ENCODE measurements at regions not wholly inside any gene's neighbourhood (a gene's known extent, or its start where the extent isn't known, plus 50 kb on each side); places are given as distances from the start of the nearest gene placed in this dataset.

GRCh38 chr10:20634839-20635238 is 262.3 kb downstream of the NEBL start:
- TF ChIP-seq, protein P1, sequence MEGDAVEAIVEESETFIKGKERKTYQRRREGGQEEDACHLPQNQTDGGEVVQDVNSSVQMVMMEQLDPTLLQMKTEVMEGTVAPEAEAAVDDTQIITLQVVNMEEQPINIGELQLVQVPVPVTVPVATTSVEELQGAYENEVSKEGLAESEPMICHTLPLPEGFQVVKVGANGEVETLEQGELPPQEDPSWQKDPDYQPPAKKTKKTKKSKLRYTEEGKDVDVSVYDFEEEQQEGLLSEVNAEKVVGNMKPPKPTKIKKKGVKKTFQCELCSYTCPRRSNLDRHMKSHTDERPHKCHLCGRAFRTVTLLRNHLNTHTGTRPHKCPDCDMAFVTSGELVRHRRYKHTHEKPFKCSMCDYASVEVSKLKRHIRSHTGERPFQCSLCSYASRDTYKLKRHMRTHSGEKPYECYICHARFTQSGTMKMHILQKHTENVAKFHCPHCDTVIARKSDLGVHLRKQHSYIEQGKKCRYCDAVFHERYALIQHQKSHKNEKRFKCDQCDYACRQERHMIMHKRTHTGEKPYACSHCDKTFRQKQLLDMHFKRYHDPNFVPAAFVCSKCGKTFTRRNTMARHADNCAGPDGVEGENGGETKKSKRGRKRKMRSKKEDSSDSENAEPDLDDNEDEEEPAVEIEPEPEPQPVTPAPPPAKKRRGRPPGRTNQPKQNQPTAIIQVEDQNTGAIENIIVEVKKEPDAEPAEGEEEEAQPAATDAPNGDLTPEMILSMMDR (IDR thresholded peaks at IDR 0.05), result no peak
- no peak for TF ChIP-seq POLR2A (IDR thresholded peaks at IDR 0.05)

Measured in right lobe of liver (tissue), 4 donors.